Aorta (tissue), 5 donors: ENCODE measurements at regions not wholly inside any gene's neighbourhood (a gene's known extent, or its start where the extent isn't known, plus 50 kb on each side); places are given as distances from the start of the nearest gene placed in this dataset.

Source experiments
- ATAC-seq: fragments of 200-7000 bp; cut with Tn5 transposase; one replicate; pipeline ENCODE4 v1.9.1; 2022; ENCODE audit warnings: moderate library complexity; ENCODE audit not compliant: low FRiP score
- DNase-seq, 2 donors: peaks; one replicate each; pipeline ENCODE4 v3.0.0-alpha.2; 2020
- H3K27ac ChIP-seq, 2 donors: one replicate each; pipeline ENCODE4 v1.5.1; 2013; ENCODE audit warnings: low read length in 2 of 2, mild to moderate bottlenecking in 2 of 2, moderate library complexity in 2 of 2, control low read depth in 1 of 2, inconsistent platforms in 1 of 2, low read depth in 1 of 2
- H3K27me3 ChIP-seq, 2 donors: one replicate each; pipeline ENCODE4 v1.6.1; 2013; ENCODE audit warnings: control low read depth in 1 of 2, low read length in 1 of 2, mild to moderate bottlenecking in 1 of 2, moderate library complexity in 1 of 2; ENCODE audit not compliant: insufficient read depth in 2 of 2, control insufficient read depth in 1 of 2
- H3K36me3 ChIP-seq, 2 donors: one replicate each; pipeline ENCODE4 v1.6.1; 2013; ENCODE audit warnings: control low read depth in 1 of 2, low read length in 1 of 2, mild to moderate bottlenecking in 1 of 2; ENCODE audit not compliant: insufficient read depth in 2 of 2, control insufficient read depth in 1 of 2
- H3K4me1 ChIP-seq, 2 donors: one replicate each; pipeline ENCODE4 v1.6.1; 2013; ENCODE audit warnings: low read length in 2 of 2, control low read depth in 1 of 2, mild to moderate bottlenecking in 1 of 2, moderate library complexity in 1 of 2; ENCODE audit not compliant: insufficient read depth in 2 of 2, control insufficient read depth in 1 of 2
- H3K4me3 ChIP-seq, 2 donors: one replicate each; pipeline ENCODE4 v1.5.1; 2013; ENCODE audit warnings: low read length in 2 of 2, control low read depth in 1 of 2, mild to moderate bottlenecking in 1 of 2
- H3K9me3 ChIP-seq: one replicate; pipeline ENCODE4 v1.6.1; 2013; ENCODE audit warnings: mild to moderate bottlenecking, low read length; ENCODE audit not compliant: control insufficient read depth
- WGBS, 2 donors: extraction: QIAGEN DNeasy Blood & Tissue Kit; methylation state at CpG; one replicate each; pipeline ENCODE4 v1.1.7; 2013; 5-methylcytosine and 5-hydroxymethylcytosine counted together
- intact Hi-C, 2 donors: fragments of 100-400 bp; cut with DNase I; formaldehyde crosslinking; loops; one replicate each; pipeline versions ENCODE4 v1.14.2 to v1.15.0; 2022
- donor health status: healthy with polysubstance abuse.
- donor health status: Bipolar disorder and iron deficiency.
- donor health status: DM: no; HTN: no; CAD: no.
- donor health status: DM: no; HTN: no; CAD: no.
- donor health status: DM: yes; HTN: yes; CAD: no.

GRCh38 chr2:2827046-2827636, 496.1 kb upstream of the MYT1L start:
- Histone ChIP-seq H3K9me3 (no peaks in the 10 kb centered on the region), H3K4me3 (no peak overlapping the region), H3K36me3 (no peaks in the 10 kb centered on the region), H3K4me1 (no peaks in the 10 kb centered on the region), H3K27me3 (no peaks in the 10 kb centered on the region), H3K27ac (no peak overlapping the region)
- ATAC-seq (no peak), DNase-seq (peak in 1 of 2 donors; percentile 50)
- intact Hi-C loops = no loop called here
- 87 to 89% methylated on average over 16 of the region's 16 CpGs for WGBS, 2 donors

GRCh38 chr2:2826621-2827020, 495.5 kb upstream of the MYT1L start:
- DNase-seq = peak in 1 of 2 donors; percentile 30
- H3K36me3 ChIP-seq = no peaks in the 10 kb centered on the region
- H3K27ac ChIP-seq = no peak overlapping the region
- H3K9me3 ChIP-seq = no peaks in the 10 kb centered on the region
- intact Hi-C loops = no loop called here
- H3K4me1 ChIP-seq = no peaks in the 10 kb centered on the region
- no peak for ATAC-seq
- H3K27me3 ChIP-seq = no peaks in the 10 kb centered on the region
- 59 to 60% methylated on average over 8 of the region's 8 CpGs for WGBS, 2 donors
- H3K4me3 ChIP-seq = no peak overlapping the region

GRCh38 chr2:2826209-2826551, 495.1 kb upstream of the MYT1L start:
- intact Hi-C loops = no loop called here
- no peak for DNase-seq
- 54 to 55% methylated on average over 14 of the region's 14 CpGs for WGBS, 2 donors

GRCh38 chr2:2825516-2826208, 494.6 kb upstream of the MYT1L start:
- DNase-seq = no peak
- no peaks in the 10 kb centered on the region for H3K27me3 ChIP-seq
- no peaks in the 10 kb centered on the region for H3K36me3 ChIP-seq
- intact Hi-C loops = no loop called here
- H3K4me3 ChIP-seq = no peak overlapping the region
- H3K9me3 ChIP-seq = no peaks in the 10 kb centered on the region
- ATAC-seq = no peak
- 90 to 92% methylated on average over 21 of the region's 21 CpGs for WGBS, 2 donors
- no peaks in the 10 kb centered on the region for H3K4me1 ChIP-seq
- no peak overlapping the region for H3K27ac ChIP-seq

More at GRCh38 chr2:2826209-2826551, 495.1 kb upstream of the MYT1L start:
- Histone ChIP-seq H3K36me3 (no peaks in the 10 kb centered on the region), H3K27me3 (no peaks in the 10 kb centered on the region), H3K9me3 (no peaks in the 10 kb centered on the region), H3K4me3 (no peak overlapping the region), H3K27ac (no peak overlapping the region), H3K4me1 (no peaks in the 10 kb centered on the region)
- ATAC-seq = no peak

GRCh38 chr2:2825062-2825461, 494.0 kb upstream of the MYT1L start:
- Histone ChIP-seq H3K9me3 (no peaks in the 10 kb centered on the region), H3K4me1 (no peaks in the 10 kb centered on the region), H3K4me3 (no peak overlapping the region), H3K27ac (no peak overlapping the region), H3K36me3 (no peaks in the 10 kb centered on the region), H3K27me3 (no peaks in the 10 kb centered on the region)
- WGBS, 2 donors = 90 to 92% methylated on average over 9 of the region's 9 CpGs
- ATAC-seq (no peak), DNase-seq (no peak)
- intact Hi-C loops = no loop called here

- intact Hi-C loops = no loop called here
- WGBS, 2 donors = 75 to 83% methylated on average over 5 of the region's 5 CpGs
Observed at GRCh38 chr2:2824588-2824987, 493.5 kb upstream of the MYT1L start.

GRCh38 chr2:2823061-2823753, 492.1 kb upstream of the MYT1L start:
- ATAC-seq (no peak), DNase-seq (no peak)
- intact Hi-C loops = no loop called here
- H3K9me3 ChIP-seq = no peaks in the 10 kb centered on the region
- H3K4me1 ChIP-seq = no peaks in the 10 kb centered on the region
- no peak overlapping the region for H3K4me3 ChIP-seq
- H3K36me3 ChIP-seq = no peaks in the 10 kb centered on the region
- H3K27ac ChIP-seq = no peak overlapping the region
- no peaks in the 10 kb centered on the region for H3K27me3 ChIP-seq
- 62 to 66% methylated on average over 3 of the region's 3 CpGs for WGBS, 2 donors

More at GRCh38 chr2:2824588-2824987, 493.5 kb upstream of the MYT1L start:
- H3K36me3 ChIP-seq = no peaks in the 10 kb centered on the region
- H3K27me3 ChIP-seq = no peaks in the 10 kb centered on the region
- no peak for ATAC-seq
- no peak overlapping the region for H3K27ac ChIP-seq
- no peaks in the 10 kb centered on the region for H3K9me3 ChIP-seq
- no peak for DNase-seq
- no peak overlapping the region for H3K4me3 ChIP-seq
- H3K4me1 ChIP-seq = no peaks in the 10 kb centered on the region

- Histone ChIP-seq H3K4me1 (no peaks in the 10 kb centered on the region), H3K36me3 (no peaks in the 10 kb centered on the region), H3K27ac (no peak overlapping the region), H3K9me3 (no peaks in the 10 kb centered on the region), H3K27me3 (no peaks in the 10 kb centered on the region), H3K4me3 (no peak overlapping the region)
- intact Hi-C loops = no loop called here
- DNase-seq (no peak), ATAC-seq (no peak)
- 88 to 90% methylated on average over 1 of the region's 1 CpG for WGBS, 2 donors
Observed at GRCh38 chr2:2822143-2822542, 491.1 kb upstream of the MYT1L start.

- Histone ChIP-seq H3K4me1 (no peaks in the 10 kb centered on the region), H3K27me3 (no peaks in the 10 kb centered on the region), H3K36me3 (no peaks in the 10 kb centered on the region), H3K27ac (no peak overlapping the region), H3K9me3 (peaks cover 6% of the 10 kb centered on the region), H3K4me3 (no peak overlapping the region)
- 74 to 84% methylated on average over 2 of the region's 2 CpGs for WGBS, 2 donors
- no peak for ATAC-seq
- intact Hi-C loops = no loop called here
- DNase-seq = peak in 1 of 2 donors; percentile 3
Observed at GRCh38 chr2:2812648-2813047, 481.6 kb upstream of the MYT1L start.
